HepG2 (cell line): ENCODE measurements at regions not wholly inside any gene's neighbourhood (a gene's known extent, or its start where the extent isn't known, plus 50 kb on each side); places are given as distances from the start of the nearest gene placed in this dataset.

Source experiments
- ATAC-seq: fragments of 200-7000 bp; cut with Tn5 transposase; 3 replicates; pipeline ENCODE4 v1.9.1; 2020; ENCODE audit warnings: mild to moderate bottlenecking, moderate library complexity
- BruUV-seq: library from RNA; stranded (reverse); fragments of 400-500 nt; replicated peaks from 2 replicates; lab custom pipeline; 2021; lab: Mats Ljungman, UMichigan
- CTCF ChIA-PET: fragments of 300-600 bp; formaldehyde crosslinking; extraction: SDS; loops from one replicate; lab custom pipeline; 2021; ENCODE audit warnings: low total read pairs, inconsistent platforms, low intra/inter-chr PET ratio; lab: Yijun Ruan, JAX
- POLR2A ChIA-PET: fragments of 350-600 bp; sonication (Branson Sonifier 250); formaldehyde crosslinking; loops from one replicate; lab custom pipeline; 2020; ENCODE audit warnings: antibody characterized with exemption, inconsistent platforms; lab: Yijun Ruan, JAX
- DNase-seq: peaks from one replicate; pipeline ENCODE4 v3.0.0-alpha.2; 2015; ENCODE audit warnings: low spot score
- FAIRE-seq: peaks from 3 replicates; lab custom pipeline; 2011; peaks lifted over from hg19 to GRCh38; lab: Jason Lieb, UNC
- H2AFZ ChIP-seq: one replicate; pipeline ENCODE4 v1.6.1; 2011; ENCODE audit warnings: low read length, inconsistent platforms
- H3K27ac ChIP-seq: fragments of 300-600 bp; 3 replicates; pipeline ENCODE4 v1.8.0; 2011; ENCODE audit warnings: mixed run types, mild to moderate bottlenecking, mixed read lengths, low read length, inconsistent platforms; ENCODE audit not compliant: insufficient read depth; ENCODE audit errors: extremely low read length
- H3K27me3 ChIP-seq, 2 experiments: fragments of 200-600 bp in 1 of 2; 2 replicates in 1 of 2; 3 replicates in 1 of 2; pipeline versions ENCODE4 v1.6.0 to v1.8.0; 2011; ENCODE audit warnings: low read length in 2 of 2, mild to moderate bottlenecking in 2 of 2, moderate library complexity in 2 of 2, inconsistent platforms in 1 of 2; ENCODE audit not compliant: insufficient read depth in 2 of 2, control insufficient read depth in 1 of 2
- H3K36me3 ChIP-seq, 2 experiments: fragments of 200-600 bp in 1 of 2; replicated peaks in 1 of 2; 2 replicates in 1 of 2; 3 replicates in 1 of 2; pipeline versions ENCODE4 v1.5.1 to v1.8.0; 2011; ENCODE audit warnings: low read length in 2 of 2, inconsistent platforms in 1 of 2; ENCODE audit not compliant: insufficient read depth in 2 of 2, control insufficient read depth in 1 of 2
- H3K4me1 ChIP-seq: 2 replicates; pipeline ENCODE4 v1.5.1; 2012; ENCODE audit warnings: low read length, inconsistent platforms; ENCODE audit not compliant: insufficient read depth
- H3K4me2 ChIP-seq: 2 replicates; pipeline ENCODE4 v1.6.0; 2011; ENCODE audit warnings: low read depth, low read length, inconsistent platforms
- H3K4me3 ChIP-seq, 3 experiments: fragments of 200-600 bp in 1 of 3; sonication (generic), shearing (Covaris generic) in 1 of 3; replicated peaks in 1 of 3; 2 replicates each; pipeline ENCODE4 v1.5.1; 2011 to 2016; ENCODE audit warnings: low read length in 3 of 3, inconsistent platforms in 2 of 3, low read depth in 2 of 3, mild to moderate bottlenecking in 2 of 3, control low read depth in 1 of 3, mixed read lengths in 1 of 3; ENCODE audit not compliant: insufficient read depth in 1 of 3
- H3K79me2 ChIP-seq: one replicate; pipeline ENCODE4 v1.6.1; 2011; ENCODE audit warnings: low read length, inconsistent platforms; ENCODE audit not compliant: insufficient read depth
- H3K9ac ChIP-seq: 2 replicates; pipeline ENCODE4 v1.6.0; 2011; ENCODE audit warnings: mild to moderate bottlenecking, low read depth, low read length, inconsistent platforms; ENCODE audit not compliant: insufficient read depth
- H3K9me3 ChIP-seq: 2 replicates; pipeline ENCODE4 v1.5.1; 2012; ENCODE audit warnings: mild to moderate bottlenecking, low read length
- H4K20me1 ChIP-seq: 2 replicates; pipeline ENCODE4 v1.6.0; 2011; ENCODE audit warnings: inconsistent platforms, mild to moderate bottlenecking, low read length, moderate library complexity; ENCODE audit not compliant: insufficient read depth
- EED ChIP-seq: sonication (generic); formaldehyde crosslinking; IDR thresholded peaks from 2 replicates; pipeline ENCODE4 v1.5.0; 2020; ENCODE audit warnings: mild to moderate bottlenecking, missing genetic modification reagents
- KAT7 ChIP-seq: IDR thresholded peaks from 2 replicates; pipeline ENCODE4 v1.6.1; 2018; ENCODE audit warnings: borderline replicate concordance, missing compliant biosample characterization
- KDM2A ChIP-seq: sonication (generic); formaldehyde crosslinking; IDR thresholded peaks from 2 replicates; pipeline ENCODE4 v1.4.0; 2020; ENCODE audit warnings: low read depth, missing genetic modification reagents, borderline replicate concordance
- NR2C2 ChIP-seq: sonication (generic); formaldehyde crosslinking; IDR thresholded peaks from 2 replicates; pipeline ENCODE4 v1.4.0; 2020; ENCODE audit warnings: missing genetic modification reagents, mild to moderate bottlenecking, moderate library complexity, borderline replicate concordance
- PAX8 ChIP-seq: sonication (generic); formaldehyde crosslinking; IDR thresholded peaks from 2 replicates; pipeline ENCODE4 v1.8.0; 2022; ENCODE audit warnings: mild to moderate bottlenecking, missing genetic modification reagents, borderline replicate concordance
- ZNF282 ChIP-seq: fragments of 450-650 bp; IDR thresholded peaks from 2 replicates; pipeline ENCODE4 v1.6.1; 2018; ENCODE audit not compliant: partially characterized antibody
- ZNF577 ChIP-seq: sonication (generic); formaldehyde crosslinking; IDR thresholded peaks from 2 replicates; pipeline ENCODE4 v1.4.0; 2020; ENCODE audit warnings: mild to moderate bottlenecking, low read depth, missing genetic modification reagents, borderline replicate concordance
- ZNF652 ChIP-seq: IDR thresholded peaks from 2 replicates; pipeline ENCODE4 v1.6.1; 2016; ENCODE audit warnings: low read depth, borderline replicate concordance
- ZNF7 ChIP-seq: IDR thresholded peaks from 2 replicates; pipeline ENCODE4 v1.6.1; 2016; ENCODE audit warnings: missing biosample characterization, missing genetic modification reagents
- ZNF737 ChIP-seq: sonication (generic); formaldehyde crosslinking; IDR thresholded peaks from 2 replicates; pipeline ENCODE4 v1.5.0; 2020; ENCODE audit warnings: missing genetic modification reagents, mild to moderate bottlenecking, borderline replicate concordance
- ZSCAN9 ChIP-seq: IDR thresholded peaks from 2 replicates; pipeline ENCODE4 v1.6.1; 2016; ENCODE audit warnings: borderline replicate concordance
- WGBS: methylation state at CpG from one replicate; pipeline ENCODE4 v1.1.6; 2017; ENCODE audit warnings: low lambda C conversion rate; 5-methylcytosine and 5-hydroxymethylcytosine counted together
- in situ Hi-C: cut with HindIII; loops from 2 replicates; pipeline ENCODE4 v1.10.0; 2017; ENCODE audit warnings: low pct_unique_long_range_greater_than_20kb; ENCODE audit not compliant: extremely low pct_ligation_motif_present
- intact Hi-C: fragments of 100-400 bp; cut with micrococcal nuclease; formaldehyde crosslinking; loops from one replicate; pipeline ENCODE4 v1.10.0; 2022; ENCODE audit not compliant: unreplicated experiment
- TF ChIP-seq, protein P1 (sequence below): sonication (generic); formaldehyde crosslinking; IDR thresholded peaks from 2 replicates; pipeline ENCODE4 v1.4.0; 2020; ENCODE audit warnings: mild to moderate bottlenecking, missing genetic modification reagents
- TF ChIP-seq, protein P2 (sequence below): sonication (generic); formaldehyde crosslinking; IDR thresholded peaks from 2 replicates; pipeline ENCODE4 v1.8.0; 2022; ENCODE audit warnings: mild to moderate bottlenecking, missing genetic modification reagents
- TF ChIP-seq, protein P3 (sequence below): sonication (generic); formaldehyde crosslinking; IDR thresholded peaks from 2 replicates; pipeline ENCODE4 v1.8.0; 2022; ENCODE audit warnings: missing genetic modification reagents, mild to moderate bottlenecking, inconsistent platforms, borderline replicate concordance

DNA sequence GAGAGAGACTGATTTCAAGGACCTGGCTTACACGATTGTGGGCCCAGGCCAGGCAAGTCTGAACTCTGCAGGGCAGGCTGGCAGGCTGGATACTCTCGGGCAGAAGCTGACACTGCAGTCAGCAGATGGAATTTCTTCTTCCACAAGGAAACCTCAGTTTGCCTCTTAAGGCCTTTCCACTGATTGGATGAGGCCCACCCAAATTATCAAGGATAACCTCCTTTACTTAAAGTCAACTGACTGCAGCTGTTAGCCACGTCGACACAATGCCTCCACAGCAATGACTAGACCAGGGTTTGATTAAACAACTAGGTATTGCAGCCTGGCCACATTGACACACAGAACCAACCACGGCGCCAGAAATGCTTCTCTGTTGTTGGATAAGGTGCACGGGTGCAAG lies 130.5 kb downstream of the PSMG1 start (continued):
- TF ChIP-seq, protein P1, sequence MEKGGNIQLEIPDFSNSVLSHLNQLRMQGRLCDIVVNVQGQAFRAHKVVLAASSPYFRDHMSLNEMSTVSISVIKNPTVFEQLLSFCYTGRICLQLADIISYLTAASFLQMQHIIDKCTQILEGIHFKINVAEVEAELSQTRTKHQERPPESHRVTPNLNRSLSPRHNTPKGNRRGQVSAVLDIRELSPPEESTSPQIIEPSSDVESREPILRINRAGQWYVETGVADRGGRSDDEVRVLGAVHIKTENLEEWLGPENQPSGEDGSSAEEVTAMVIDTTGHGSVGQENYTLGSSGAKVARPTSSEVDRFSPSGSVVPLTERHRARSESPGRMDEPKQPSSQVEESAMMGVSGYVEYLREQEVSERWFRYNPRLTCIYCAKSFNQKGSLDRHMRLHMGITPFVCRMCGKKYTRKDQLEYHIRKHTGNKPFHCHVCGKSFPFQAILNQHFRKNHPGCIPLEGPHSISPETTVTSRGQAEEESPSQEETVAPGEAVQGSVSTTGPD (CRISPR knock-in tag): no peak

DNA sequence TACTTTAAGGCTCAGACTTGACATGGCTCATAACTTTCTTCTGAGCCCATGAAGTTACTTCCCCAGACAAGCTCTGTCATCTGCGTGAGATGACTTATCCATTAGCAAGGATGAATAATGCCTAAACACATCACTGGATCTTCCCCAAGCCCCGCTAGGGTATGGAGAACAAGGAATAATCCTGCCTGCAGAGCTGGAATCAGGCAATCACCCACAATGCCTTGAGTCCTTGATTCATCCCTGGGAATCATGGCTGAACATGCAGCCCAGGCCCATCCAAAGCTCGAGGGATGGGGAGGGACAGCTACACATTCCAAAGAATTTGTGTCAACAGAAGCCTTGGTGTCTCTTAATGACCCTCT lies 131.7 kb downstream of the PSMG1 start:
- Histone ChIP-seq H3K4me3 (no peak overlapping the region), H3K36me3 (no peaks in the 10 kb centered on the region), H3K27me3 (no peaks in the 10 kb centered on the region), H3K27ac (no peak overlapping the region), H4K20me1 (no peaks in the 10 kb centered on the region), H3K9me3 (no peaks in the 10 kb centered on the region), H2AFZ (no peak overlapping the region), H3K4me1 (peaks cover 23% of the 10 kb centered on the region), H3K9ac (no peak overlapping the region), H3K79me2 (no peaks in the 10 kb centered on the region), H3K4me2 (no peak overlapping the region)
- DNase-seq: no peak
- ChIA-PET CTCF (no interaction called here), POLR2A (no interaction called here)
- TF ChIP-seq ZNF282 (no peak), ZNF7 (no peak), PAX8 (CRISPR knock-in tag) (no peak), EED (CRISPR knock-in tag) (no peak), ZSCAN9 (CRISPR knock-in tag) (no peak), KDM2A (CRISPR knock-in tag) (no peak), KAT7 (CRISPR knock-in tag) (no peak), ZNF737 (no peak), ZNF577 (CRISPR knock-in tag) (no peak), ZNF652 (CRISPR knock-in tag) (no peak), NR2C2 (CRISPR knock-in tag) (no peak)
- TF ChIP-seq, protein P2, sequence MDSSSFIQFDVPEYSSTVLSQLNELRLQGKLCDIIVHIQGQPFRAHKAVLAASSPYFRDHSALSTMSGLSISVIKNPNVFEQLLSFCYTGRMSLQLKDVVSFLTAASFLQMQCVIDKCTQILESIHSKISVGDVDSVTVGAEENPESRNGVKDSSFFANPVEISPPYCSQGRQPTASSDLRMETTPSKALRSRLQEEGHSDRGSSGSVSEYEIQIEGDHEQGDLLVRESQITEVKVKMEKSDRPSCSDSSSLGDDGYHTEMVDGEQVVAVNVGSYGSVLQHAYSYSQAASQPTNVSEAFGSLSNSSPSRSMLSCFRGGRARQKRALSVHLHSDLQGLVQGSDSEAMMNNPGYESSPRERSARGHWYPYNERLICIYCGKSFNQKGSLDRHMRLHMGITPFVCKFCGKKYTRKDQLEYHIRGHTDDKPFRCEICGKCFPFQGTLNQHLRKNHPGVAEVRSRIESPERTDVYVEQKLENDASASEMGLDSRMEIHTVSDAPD: no peak
- TF ChIP-seq, protein P3, sequence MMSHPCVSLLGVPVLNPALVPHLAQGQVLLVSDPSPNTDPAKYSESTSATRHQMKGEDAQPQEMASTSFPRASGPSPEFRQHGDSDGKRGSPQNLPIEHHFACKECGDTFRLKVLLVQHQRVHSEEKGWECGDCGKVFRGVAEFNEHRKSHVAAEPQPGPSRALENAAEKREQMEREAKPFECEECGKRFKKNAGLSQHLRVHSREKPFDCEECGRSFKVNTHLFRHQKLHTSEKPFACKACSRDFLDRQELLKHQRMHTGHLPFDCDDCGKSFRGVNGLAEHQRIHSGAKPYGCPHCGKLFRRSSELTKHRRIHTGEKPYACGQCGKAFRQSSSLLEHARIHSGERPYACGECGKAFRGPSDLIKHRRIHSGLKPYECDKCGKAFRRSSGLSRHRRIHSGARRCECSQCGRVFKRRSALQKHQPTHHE (CRISPR knock-in tag): no peak
- BruUV-seq: no TSS peak
- intact Hi-C loops (no loop called here), in situ Hi-C loops (no loop called here)
- FAIRE-seq: no peak
- 100% methylated on average over 1 of the region's 3 CpGs for WGBS
- no peak for ATAC-seq
